ENCODE measurements at regions not wholly inside any gene's neighbourhood (a gene's known extent, or its start where the extent isn't known, plus 50 kb on each side); places are given as distances from the start of the nearest gene placed in this dataset.

GRCh38 chr9:90469435-90469834 is 173.2 kb downstream of the DIRAS2 start:
- H3K36me3 ChIP-seq (ENCODE audit: control insufficient read depth in 1 of 2, insufficient read depth in 2 of 2, low read length in 2 of 2): no peaks in the 10 kb centered on the region
- H3K9ac ChIP-seq (ENCODE audit: low read length): no peak overlapping the region
- DNase-seq (ENCODE audit: low read depth, low spot score) (no peak), ATAC-seq (no peak)
- H3K4me2 ChIP-seq (ENCODE audit: low read length): no peak overlapping the region
- no peaks in the 10 kb centered on the region for H3K9me2 ChIP-seq (ENCODE audit: insufficient read depth)
- ChIA-PET POLR2A (no interaction called here), CTCF (no interaction called here), RAD21 (ENCODE audit: low non-redundant PET in 1 of 2, low total read pairs in 2 of 2, uncharacterized antibody in 2 of 2, unreplicated experiment in 2 of 2) (no interaction called here)
- intact Hi-C loops (cut with micrococcal nuclease): no loop called here
- H3K9me3 ChIP-seq (ENCODE audit: control insufficient read depth in 1 of 2, insufficient read depth in 1 of 2, low read depth in 1 of 2, low read length in 2 of 2): no peaks in the 10 kb centered on the region
- no peak overlapping the region for H3K4me3 ChIP-seq (replicated peaks in 1 of 2; ENCODE audit: low read depth in 1 of 2, low read length in 2 of 2)
- no peaks in the 10 kb centered on the region for H4K20me1 ChIP-seq (ENCODE audit: insufficient read depth)
- H2AFZ ChIP-seq (ENCODE audit: low read depth, low read length, poor library complexity, severe bottlenecking): no peak overlapping the region
- peaks cover 9% of the 10 kb centered on the region; the same call in 1 of the 2 replicates for H3K27me3 ChIP-seq (ENCODE audit: insufficient read depth, low read length)
- H3K4me1 ChIP-seq (ENCODE audit: control insufficient read depth in 1 of 2, insufficient read depth in 2 of 2, low read length in 2 of 2): no peaks in the 10 kb centered on the region
- H3K27ac ChIP-seq (ENCODE audit: low read depth, low read length): no peak overlapping the region
- no peaks in the 10 kb centered on the region for H3K79me2 ChIP-seq (ENCODE audit: insufficient read depth, low read length)
- TF ChIP-seq CEBPB (IDR thresholded peaks at IDR 0.05; ENCODE audit: low read depth) (no peak), ZBTB33 (IDR thresholded peaks at IDR 0.05; ENCODE audit: extremely low read depth, insufficient replicate concordance, low read length) (no peak), ELF1 (IDR thresholded peaks at IDR 0.05; ENCODE audit: borderline replicate concordance, low read depth) (no peak), SRF (IDR thresholded peaks at IDR 0.05; ENCODE audit: low read depth) (no peak), CBX3 (IDR thresholded peaks at IDR 0.05; ENCODE audit: low read depth) (no peak), POLR2AphosphoS5 (IDR thresholded peaks at IDR 0.05; ENCODE audit: low read depth, low read length) (no peak), FOSL1 (IDR thresholded peaks at IDR 0.05; ENCODE audit: low read depth) (no peak), ZFX (IDR thresholded peaks at IDR 0.05) (no peak), SIN3A (IDR thresholded peaks at IDR 0.05; ENCODE audit: low read depth) (no peak)
- TF ChIP-seq, protein P1, sequence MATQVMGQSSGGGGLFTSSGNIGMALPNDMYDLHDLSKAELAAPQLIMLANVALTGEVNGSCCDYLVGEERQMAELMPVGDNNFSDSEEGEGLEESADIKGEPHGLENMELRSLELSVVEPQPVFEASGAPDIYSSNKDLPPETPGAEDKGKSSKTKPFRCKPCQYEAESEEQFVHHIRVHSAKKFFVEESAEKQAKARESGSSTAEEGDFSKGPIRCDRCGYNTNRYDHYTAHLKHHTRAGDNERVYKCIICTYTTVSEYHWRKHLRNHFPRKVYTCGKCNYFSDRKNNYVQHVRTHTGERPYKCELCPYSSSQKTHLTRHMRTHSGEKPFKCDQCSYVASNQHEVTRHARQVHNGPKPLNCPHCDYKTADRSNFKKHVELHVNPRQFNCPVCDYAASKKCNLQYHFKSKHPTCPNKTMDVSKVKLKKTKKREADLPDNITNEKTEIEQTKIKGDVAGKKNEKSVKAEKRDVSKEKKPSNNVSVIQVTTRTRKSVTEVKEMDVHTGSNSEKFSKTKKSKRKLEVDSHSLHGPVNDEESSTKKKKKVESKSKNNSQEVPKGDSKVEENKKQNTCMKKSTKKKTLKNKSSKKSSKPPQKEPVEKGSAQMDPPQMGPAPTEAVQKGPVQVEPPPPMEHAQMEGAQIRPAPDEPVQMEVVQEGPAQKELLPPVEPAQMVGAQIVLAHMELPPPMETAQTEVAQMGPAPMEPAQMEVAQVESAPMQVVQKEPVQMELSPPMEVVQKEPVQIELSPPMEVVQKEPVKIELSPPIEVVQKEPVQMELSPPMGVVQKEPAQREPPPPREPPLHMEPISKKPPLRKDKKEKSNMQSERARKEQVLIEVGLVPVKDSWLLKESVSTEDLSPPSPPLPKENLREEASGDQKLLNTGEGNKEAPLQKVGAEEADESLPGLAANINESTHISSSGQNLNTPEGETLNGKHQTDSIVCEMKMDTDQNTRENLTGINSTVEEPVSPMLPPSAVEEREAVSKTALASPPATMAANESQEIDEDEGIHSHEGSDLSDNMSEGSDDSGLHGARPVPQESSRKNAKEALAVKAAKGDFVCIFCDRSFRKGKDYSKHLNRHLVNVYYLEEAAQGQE (IDR thresholded peaks at IDR 0.05; ENCODE audit: low read depth): no peak
- TF ChIP-seq, protein P2, sequence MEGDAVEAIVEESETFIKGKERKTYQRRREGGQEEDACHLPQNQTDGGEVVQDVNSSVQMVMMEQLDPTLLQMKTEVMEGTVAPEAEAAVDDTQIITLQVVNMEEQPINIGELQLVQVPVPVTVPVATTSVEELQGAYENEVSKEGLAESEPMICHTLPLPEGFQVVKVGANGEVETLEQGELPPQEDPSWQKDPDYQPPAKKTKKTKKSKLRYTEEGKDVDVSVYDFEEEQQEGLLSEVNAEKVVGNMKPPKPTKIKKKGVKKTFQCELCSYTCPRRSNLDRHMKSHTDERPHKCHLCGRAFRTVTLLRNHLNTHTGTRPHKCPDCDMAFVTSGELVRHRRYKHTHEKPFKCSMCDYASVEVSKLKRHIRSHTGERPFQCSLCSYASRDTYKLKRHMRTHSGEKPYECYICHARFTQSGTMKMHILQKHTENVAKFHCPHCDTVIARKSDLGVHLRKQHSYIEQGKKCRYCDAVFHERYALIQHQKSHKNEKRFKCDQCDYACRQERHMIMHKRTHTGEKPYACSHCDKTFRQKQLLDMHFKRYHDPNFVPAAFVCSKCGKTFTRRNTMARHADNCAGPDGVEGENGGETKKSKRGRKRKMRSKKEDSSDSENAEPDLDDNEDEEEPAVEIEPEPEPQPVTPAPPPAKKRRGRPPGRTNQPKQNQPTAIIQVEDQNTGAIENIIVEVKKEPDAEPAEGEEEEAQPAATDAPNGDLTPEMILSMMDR (IDR thresholded peaks at IDR 0.05 in 2 of 3, conservative IDR thresholded peaks at IDR 0.05 in 1 of 3; ENCODE audit: borderline replicate concordance in 1 of 3, insufficient read depth in 1 of 3, low read depth in 2 of 3, low read length in 2 of 3): no peak
- BruUV-seq (replicated peaks): no TSS peak
